Ammon's horn (tissue), 1 donor: ENCODE measurements at regions not wholly inside any gene's neighbourhood (a gene's known extent, or its start where the extent isn't known, plus 50 kb on each side); places are given as distances from the start of the nearest gene placed in this dataset.

Source experiments
- DNase-seq: peaks from one replicate; pipeline ENCODE4 v3.0.0-alpha.2; 2016; ENCODE audit warnings: low spot score

DNA sequence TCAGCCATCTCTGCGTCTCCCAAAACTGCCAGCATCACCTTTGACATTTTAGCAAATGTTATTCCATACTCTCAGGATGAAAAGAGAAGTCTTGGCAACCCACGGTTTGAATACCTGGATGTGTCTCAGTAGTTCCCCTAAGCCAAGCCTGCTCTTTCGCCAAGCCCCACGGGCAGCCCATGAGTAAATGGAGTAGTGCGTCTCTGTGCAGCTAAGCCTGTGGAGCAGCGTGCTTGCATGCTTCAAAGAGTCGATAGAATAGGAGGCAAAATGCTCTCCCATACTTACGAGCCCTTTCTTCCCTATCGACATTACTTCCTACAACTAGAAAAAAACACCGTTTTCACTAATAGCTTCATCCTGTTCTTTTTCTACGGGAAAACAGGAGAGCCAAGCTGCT, 634.5 kb upstream of the TMEM132C start:
- no peak for DNase-seq

DNA sequence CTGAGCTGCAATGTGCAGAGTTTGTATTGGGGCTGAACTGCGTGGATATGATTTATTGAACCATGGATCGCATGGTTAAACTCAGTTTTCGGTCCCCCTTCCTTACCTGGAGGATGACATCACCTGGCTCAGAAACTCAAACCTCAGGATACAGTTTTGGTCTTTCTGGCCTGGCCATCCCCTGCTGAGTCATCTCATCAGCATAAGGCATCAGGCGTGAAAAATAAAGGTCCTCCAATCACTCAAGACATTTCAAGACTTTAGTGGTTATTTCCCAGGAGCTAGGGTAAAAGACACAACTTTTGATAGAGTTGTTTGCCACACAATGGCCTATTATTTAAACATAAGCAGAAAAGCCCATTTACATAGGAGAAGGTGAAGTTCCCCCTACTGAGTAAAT, 631.1 kb upstream of the TMEM132C start:
- no peak for DNase-seq

DNA sequence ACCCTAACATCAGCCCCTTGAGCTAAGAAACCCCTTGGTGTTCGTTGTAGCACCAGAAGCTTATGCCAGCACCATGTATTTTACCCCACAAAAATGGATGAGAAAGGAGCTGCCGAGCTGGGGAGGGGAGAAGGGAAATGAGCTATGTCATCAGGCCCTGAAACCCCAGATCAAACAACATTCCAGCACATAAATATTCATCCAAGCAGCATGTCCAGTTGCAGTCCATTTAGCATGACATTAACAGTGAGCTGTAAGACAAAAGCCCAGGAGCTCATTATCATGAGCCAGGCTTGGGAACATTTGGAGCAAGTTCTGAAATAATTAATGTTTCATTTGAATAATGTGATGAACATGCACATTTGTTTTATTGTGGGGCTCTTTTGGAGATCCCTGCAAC, 630.1 kb upstream of the TMEM132C start:
- no peak for DNase-seq

DNA sequence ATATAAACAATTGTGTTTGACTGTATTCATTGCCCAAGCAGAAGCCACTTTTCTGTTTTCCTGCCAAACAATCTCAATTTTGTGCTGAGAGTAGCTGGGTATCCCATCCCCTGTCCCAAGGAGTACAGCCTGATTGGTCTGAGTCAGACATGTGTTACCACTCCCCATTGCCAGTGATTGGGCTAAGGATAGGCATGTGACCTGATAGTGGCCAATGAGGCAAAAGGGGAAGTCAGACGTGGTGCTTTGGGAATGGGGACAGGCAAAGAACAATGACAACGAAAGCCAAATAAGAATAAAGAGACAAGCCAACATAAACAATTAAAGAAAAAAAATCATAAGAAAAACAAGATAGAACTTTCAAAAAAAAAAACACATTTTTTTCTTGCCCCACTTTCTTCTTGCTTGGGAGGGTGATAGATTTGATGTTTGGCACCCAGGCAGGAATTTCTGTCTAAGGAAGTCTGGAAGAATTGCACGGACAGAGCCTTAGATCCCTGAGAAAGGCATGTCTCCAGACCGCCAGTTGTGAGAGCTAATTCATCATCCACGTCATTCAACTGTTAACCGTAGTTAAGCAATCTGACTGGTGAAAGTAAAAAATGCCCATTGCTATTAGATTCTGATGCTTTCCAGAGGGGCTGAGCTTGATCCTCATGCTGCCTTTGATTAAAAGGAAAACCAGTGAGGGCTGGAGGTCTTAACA, 626.6 kb upstream of the TMEM132C start:
- DNase-seq: no peak

DNA sequence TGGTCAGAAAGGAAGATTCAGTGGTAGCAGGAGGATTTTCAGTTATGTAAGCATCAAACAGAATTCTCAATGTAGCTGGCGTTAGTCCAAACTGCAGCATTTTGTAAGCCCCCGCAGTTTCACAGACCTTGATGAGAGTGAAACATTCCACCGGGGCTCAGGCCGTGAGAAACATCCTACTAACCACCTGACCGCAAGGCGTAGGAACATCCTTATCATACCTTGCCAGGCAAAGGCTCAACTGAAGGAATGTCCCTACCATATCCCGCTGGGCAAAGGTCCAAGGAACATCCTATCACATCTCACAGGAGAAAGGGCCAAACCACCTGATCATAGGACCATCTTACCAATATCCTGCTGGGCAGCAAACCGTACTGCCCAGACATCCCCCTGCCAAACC, 624.8 kb upstream of the TMEM132C start:
- DNase-seq: no peak

DNA sequence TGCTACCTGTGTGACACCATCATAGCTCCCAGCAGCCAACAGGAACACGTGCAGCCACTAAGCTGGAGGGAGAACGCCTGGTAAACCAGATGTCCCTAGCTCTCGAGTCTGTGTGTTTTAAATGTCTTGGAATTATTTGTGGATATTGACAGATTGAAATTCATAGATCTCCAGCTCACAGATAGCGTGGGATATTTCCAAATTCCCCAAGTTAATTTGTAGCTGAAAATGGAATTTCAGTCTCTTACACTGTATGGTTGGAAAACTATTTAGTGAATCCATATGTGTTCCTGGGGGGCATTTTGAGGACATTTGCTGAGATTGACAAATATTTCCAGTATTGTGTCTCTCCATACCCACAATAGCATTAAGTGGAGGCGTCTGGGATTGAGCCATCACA, 618.6 kb upstream of the TMEM132C start:
- DNase-seq: no peak

DNA sequence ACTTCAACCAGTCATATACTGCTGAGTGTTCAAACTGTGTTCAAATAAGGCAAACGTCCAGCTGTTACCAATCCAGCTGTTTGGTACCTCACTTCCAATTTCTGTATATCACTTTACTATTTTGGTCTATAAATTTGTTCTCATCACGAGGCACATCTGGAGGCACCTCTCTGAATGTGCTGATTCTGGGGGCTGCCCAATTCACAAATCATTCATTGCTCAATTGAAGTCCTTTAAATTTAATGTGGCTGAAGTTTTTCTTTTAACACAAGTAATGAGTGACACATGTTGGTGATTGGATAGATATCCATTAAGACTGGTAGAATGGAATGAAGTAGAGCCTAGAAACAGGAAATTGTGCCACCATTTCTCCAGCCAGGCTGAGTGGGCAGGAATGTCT, 617.0 kb upstream of the TMEM132C start:
- no peak for DNase-seq

DNA sequence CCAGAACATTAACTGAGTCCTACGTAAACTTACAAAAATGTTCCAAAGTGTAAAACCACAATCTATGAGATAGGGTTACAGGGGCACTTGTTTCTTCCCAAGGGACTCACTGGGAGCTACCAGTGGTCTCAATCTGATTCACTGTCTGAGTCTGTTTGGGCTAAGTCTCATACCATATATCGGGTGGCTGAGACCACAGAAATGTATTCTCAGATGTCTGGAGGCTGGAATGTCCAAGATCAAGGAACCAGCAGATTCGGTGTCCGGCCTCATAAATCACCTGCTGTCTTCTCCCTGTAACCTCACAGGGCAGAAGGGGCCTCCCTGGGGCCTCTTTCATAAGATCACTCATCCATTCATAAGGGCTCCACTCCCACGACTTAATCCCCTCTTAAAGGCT, 616.3 kb upstream of the TMEM132C start:
- no peak for DNase-seq

DNA sequence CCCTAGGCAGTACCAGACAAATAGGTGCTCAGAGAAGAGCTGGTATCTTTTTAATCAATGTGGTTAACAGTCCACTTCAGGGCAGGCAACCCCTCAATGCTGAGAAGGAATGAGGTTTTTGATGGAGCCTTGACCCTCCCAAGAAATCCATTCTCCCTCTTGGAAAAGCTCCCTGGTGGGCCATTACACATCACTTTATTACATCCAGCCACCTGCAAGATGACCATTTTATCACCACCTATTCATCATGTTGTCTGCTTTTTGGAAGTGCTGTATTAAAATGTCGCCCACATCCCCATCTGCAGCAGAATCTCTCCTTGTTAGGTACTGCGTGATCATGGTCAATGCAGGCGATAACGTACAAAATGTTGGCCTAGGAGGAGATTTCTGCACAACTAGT, 614.7 kb upstream of the TMEM132C start:
- DNase-seq: no peak

DNA sequence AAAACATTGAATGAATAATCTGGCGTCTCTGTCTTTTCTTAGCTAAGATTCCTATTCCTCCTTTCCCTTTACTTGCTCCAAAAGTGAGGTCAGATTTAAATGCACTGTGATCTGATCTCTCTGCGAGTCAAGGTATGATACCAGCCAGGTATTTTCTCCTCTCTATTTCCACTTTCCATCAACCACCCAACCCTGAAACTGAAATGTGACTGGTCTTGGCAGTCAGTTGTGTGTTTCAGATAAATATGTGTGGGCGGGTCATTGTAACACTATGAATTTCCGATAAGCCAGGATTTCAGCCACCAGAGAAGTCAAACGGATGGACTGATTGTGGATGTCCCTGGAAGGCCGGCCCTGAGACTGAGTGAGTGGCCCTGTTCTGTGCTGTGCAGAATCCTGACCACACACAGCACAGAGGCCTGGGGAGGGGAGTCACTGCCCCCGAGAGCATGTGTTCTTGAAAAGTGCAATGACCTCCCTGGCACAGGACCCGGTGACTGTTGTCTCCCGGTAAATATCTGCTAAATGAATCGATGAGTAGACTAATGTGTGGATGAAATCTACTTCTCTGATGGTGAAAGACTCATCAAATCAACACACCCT, 612.5 kb upstream of the TMEM132C start:
- no peak for DNase-seq

DNA sequence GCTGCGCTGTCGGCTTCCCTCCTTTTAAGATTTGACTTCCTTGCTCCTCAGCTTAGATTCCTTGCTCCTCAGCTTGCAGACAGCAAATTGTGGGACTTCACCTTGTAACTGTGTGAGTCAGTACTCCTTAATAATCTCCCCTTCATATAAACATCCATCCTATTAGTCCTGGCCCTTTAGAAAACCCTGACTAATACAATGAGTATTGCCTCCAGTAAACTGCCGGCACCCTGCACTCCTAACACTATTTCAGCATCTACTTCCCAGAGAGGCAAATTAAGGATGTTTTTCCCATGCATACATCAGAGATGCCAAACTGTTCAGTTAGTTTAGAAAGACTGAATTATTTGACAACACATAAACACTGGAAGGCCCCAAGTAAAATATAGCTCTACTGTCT, 611.3 kb upstream of the TMEM132C start:
- no peak for DNase-seq

DNA sequence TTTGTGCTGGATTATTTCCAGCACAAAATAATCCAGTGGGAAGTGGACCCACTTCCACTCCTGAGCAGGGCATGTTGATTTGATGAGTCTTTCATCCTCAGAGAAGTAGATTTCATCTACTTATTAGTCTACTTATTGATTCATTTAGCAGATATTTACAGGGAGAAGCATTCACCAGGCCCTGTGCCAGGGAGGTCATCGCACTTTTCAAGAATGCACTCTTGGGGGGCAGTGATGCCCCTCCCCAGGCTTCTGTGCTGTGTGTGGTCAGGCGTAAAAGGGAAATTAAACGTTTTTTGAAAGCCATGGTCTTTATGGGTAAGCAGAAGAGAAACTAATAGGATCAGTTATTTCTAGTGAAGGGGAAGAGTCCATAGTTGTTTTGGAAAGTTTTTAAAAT, 610.7 kb upstream of the TMEM132C start:
- no peak for DNase-seq

DNA sequence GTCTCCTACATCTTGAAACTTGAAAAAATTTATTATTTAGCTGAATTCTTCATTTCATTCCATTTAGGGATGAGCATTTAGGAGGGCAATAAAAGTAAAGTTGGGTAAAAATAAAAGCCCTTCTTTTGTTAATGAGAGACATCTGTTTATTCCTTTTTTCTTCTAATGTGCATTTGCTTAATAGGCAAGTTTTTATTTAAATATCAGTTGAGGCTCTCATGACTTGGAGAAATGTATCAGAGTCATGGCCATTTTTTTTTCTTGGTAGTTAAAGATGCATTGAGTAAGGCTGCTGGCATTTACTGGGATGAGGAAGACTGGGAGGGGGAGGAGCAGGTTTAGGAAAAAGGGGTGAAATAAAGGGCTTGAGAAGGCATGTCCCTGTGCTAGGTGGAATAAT, 609.9 kb upstream of the TMEM132C start:
- no peak for DNase-seq

DNA sequence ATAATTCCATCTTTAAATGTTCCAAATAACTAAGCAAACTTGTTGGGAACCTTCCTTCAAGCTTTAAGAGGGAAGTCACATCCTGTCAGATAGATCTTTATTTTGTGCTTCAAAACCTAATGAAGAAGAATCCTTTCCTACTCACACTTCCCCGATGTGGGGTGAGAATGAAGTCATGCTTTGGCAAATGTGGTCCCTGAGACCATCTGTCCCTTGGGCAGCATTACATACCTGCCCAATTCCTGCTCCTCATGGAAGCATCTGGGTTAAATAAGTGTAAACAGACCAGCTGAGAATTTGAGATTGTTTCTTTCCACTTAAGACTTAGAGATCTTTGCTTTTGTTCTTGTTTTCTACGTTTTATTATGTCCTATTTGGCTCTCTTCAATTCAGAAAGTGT, 606.0 kb upstream of the TMEM132C start:
- no peak for DNase-seq

DNA sequence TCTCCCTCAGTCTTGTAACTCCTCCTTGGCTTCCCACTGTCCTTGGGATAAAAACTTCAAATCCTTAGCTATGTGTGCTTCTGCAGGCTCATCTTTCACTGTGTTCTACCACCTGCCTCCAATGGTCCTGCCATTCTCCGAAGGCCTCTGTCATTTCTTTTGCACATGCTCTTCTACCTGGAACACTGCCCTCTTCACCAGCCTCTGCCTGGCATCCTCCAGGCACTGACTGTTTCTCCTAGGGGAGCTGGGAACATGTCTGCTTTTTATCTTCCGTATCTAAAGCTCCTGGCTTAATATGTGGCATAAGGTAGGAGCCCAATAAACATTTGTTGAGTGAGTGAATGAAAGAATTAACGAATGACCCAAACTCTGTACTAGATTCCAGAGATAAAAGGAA, 603.3 kb upstream of the TMEM132C start:
- DNase-seq: no peak

DNA sequence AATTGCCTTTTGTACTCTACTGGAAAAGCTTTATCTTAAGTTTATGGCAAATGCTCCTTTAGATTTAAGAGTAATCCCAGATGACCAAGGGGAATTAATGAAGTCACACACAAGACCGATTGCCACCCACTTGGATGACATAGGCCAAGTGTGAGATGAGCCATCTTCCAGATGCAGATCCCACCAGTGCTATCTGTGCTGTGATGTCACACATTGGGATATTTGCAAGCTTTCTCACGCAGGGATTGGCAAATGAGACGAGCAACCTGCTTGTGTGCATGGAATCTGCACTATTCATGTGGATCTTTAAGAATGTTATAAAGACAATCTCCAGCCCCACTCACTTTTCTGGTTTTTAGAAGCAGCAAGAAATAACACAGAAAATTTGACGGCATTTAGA, 602.1 kb upstream of the TMEM132C start:
- no peak for DNase-seq

DNA sequence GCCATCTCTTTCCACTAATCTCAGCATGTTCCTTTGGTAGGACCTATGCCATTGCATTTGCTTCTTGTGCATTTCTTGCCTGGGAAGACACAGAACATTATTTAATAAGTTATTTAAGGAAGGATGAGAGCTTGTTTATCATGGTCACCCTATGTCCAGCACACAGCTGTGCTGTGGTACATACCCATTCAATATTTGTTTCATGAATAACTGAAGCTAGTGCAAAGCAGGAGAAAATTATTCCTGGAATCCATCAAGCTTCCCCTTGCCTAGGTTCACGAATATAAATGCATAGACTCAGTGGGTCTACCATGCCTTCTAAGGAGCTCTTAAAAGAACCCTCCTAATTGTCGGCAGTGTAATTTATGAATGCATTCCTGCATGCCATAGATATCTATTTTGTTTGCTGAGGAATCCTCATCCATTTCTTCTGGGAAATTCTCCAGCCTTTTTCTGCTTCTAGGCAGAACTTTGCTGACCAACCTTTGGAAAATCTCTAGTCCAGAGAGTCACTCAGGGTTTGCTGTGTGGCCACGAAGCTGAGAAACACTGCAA, 599.8 kb upstream of the TMEM132C start:
- no peak for DNase-seq

DNA sequence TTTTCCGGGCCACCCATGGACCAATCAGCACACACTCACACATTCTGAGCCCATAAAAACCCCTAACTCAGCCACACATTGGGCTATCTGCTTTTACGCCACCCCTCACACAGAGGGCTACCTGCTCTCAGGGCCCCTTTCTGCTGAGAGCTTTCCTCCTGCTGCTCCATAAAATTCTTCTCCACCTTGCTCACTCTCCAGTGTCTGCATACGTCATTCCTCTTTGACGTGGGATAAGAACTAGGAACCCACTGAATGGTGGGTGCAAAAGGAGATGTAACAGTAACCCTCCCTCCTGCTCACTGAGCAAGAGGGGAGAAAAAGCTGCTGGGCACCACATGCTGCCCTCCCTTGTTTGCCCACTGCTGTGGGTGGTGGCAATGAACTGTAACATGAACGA, 596.7 kb upstream of the TMEM132C start:
- no peak for DNase-seq

DNA sequence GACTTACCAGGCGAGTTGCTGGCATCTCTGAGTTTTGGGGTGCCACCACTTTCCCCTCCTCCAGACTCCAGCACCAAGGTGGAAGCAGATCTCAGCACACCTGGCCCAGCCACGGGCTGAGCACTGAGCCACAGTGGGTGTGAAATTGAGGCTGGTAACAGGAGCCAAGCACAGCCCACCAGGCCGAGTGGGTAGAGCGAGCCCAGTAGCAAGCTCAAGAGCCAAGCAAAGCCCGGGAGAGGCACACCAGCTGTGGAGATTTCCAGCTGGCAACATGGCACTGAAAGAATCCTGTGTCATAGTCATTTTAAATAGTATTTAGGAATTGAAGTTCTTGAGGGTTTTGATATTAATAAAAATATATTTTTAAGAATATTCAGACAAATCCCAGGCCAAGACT, 596.2 kb upstream of the TMEM132C start:
- no peak for DNase-seq

DNA sequence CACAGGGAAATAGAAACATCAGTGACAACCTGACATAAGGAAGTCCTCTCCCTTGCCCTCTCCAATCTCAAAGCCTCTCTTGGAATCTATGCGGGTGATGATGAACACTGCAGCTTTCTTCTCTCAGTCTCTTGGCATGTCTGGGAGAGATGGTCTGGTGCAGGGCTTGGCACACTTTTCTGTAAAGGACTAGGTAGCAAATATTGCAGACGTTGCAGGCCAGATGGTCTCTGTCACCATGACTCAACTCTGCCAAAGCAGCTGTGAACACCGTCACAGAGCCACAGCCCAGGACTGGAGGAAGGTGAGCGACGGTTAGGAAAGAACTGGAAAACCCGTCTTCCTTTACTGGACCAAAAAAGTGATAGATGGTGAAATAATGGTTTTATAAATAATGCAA, 591.0 kb upstream of the TMEM132C start:
- no peak for DNase-seq

DNA sequence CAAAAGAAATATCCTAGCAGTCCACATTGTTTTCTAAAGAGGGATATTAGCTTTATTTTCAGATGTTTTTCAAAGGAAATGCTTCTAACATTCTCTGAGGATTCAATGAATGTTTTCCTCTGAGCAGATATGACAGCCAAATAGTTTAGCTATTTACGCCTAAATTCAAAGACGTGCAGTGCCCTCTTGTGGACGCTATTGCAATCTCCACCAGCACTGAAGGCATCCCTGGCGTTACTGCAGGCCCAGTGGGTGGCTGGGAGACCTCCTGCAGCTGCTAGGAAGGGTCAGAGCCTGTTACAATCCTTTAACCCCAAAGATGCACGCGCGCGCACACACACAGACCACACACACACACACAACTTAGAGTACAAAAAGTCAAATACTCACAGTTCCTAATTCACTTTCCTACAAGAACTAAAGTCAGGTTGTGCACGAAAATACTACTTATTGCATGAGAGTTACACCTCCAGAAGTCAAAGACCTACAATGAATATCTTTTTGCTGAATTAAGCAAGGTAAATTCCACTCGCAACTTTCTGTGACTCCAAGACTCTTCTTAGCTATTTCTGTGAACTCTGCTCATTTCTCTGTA, 589.3 kb upstream of the TMEM132C start:
- peak; percentile 92 for DNase-seq

DNA sequence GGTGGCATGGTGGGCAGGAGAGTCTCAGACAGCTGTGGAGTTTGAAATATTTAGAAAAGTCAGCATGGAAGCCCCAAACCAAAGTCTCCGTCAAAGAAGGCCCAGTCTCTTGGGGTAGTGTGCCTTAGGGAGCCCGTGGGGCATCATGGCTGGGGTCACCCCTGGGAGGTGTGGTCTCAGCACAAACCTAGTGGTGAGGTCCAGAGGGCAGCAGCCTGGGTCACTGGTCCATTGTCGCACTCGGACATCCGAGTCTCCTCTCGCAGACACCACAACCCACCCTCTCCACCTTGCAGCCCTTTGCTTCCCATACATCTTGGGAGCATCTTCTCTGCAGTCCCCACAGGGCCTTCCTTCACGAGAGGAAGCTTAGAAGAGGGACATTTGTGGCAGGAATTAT, 588.0 kb upstream of the TMEM132C start:
- DNase-seq: no peak

DNA sequence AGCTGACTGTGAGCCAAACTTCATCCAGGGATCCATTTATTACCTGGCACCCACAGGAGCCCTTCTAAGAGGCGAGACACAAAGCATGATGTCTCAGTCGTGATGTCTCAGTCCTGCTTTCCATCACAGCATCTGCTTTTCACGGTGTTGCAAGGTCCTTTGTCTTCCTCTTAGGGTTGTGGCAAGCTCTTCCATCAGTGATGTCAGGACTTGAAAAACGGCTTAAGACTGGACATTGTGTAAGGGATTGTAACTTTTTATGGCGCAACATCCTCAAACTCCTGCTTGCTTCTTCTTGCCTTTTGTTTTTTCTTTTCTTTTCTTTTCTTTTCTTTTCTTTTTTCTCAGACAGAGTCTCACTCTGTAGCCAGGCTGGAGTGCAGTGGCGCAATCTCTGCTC, 586.5 kb upstream of the TMEM132C start:
- DNase-seq: no peak
